Endothelial cell (in vitro differentiated cells): ENCODE measurements at regions not wholly inside any gene's neighbourhood (a gene's known extent, or its start where the extent isn't known, plus 50 kb on each side); places are given as distances from the start of the nearest gene placed in this dataset.

Experiments used
- DNase-seq: peaks from one replicate; pipeline ENCODE4 v3.0.0; 2021; ENCODE audit warnings: low spot score
- H3K27ac Mint-ChIP-seq: one replicate; pipeline ENCODE4 v1.8.0; 2021; ENCODE audit warnings: mixed read lengths, inconsistent platforms; ENCODE audit not compliant: unreplicated experiment
- H3K27me3 Mint-ChIP-seq: one replicate; pipeline ENCODE4 v1.8.0; 2021; ENCODE audit warnings: mild to moderate bottlenecking, moderate library complexity, mixed read lengths, inconsistent platforms; ENCODE audit not compliant: unreplicated experiment
- H3K36me3 Mint-ChIP-seq: one replicate; pipeline ENCODE4 v1.8.0; 2021; ENCODE audit warnings: mild to moderate bottlenecking, low read depth, mixed read lengths, inconsistent platforms; ENCODE audit not compliant: unreplicated experiment
- H3K4me1 Mint-ChIP-seq: one replicate; pipeline ENCODE4 v1.8.0; 2021; ENCODE audit warnings: mild to moderate bottlenecking, mixed read lengths, inconsistent platforms; ENCODE audit not compliant: unreplicated experiment
- H3K4me3 Mint-ChIP-seq: one replicate; pipeline ENCODE4 v1.8.0; 2021; ENCODE audit warnings: mild to moderate bottlenecking, mixed read lengths, inconsistent platforms; ENCODE audit not compliant: unreplicated experiment
- H3K9me3 Mint-ChIP-seq: one replicate; pipeline ENCODE4 v1.8.0; 2021; ENCODE audit warnings: mixed read lengths, inconsistent platforms; ENCODE audit not compliant: unreplicated experiment
- CTCF ChIP-seq: fragments of 200-600 bp; sonication (generic); IDR thresholded peaks from one replicate; pipeline ENCODE4 v1.5.0; 2021; ENCODE audit warnings: antibody characterized with exemption; ENCODE audit not compliant: unreplicated experiment

DNA sequence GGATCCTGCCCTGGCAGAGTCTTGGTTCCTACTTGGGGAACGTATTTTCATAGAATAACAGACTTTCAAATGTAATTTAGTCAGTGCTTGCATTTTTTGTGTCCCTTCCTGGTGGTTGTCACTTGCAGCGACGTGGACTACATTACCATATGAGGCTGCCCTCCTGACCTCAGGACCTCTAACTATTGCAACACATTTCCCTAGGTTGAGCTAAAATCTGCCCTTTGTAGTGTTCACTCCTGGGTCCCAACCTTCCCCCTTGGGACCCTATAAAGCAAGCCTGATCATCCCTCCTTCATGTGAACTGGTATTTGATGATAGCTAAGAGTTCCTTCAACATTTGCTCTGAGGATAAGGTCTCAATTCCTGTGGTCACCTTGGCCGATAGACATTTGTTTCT lies 95.6 kb upstream of the CACNA1E start:
- Mint-ChIP-seq H3K4me3 (no peak overlapping the region), H3K9me3 (no peaks in the 10 kb centered on the region), H3K36me3 (no peaks in the 10 kb centered on the region), H3K4me1 (peaks cover 10% of the 10 kb centered on the region), H3K27me3 (peaks cover 3% of the 10 kb centered on the region), H3K27ac (no peak overlapping the region)
- no peak for DNase-seq
- TF ChIP-seq CTCF = no peak

DNA sequence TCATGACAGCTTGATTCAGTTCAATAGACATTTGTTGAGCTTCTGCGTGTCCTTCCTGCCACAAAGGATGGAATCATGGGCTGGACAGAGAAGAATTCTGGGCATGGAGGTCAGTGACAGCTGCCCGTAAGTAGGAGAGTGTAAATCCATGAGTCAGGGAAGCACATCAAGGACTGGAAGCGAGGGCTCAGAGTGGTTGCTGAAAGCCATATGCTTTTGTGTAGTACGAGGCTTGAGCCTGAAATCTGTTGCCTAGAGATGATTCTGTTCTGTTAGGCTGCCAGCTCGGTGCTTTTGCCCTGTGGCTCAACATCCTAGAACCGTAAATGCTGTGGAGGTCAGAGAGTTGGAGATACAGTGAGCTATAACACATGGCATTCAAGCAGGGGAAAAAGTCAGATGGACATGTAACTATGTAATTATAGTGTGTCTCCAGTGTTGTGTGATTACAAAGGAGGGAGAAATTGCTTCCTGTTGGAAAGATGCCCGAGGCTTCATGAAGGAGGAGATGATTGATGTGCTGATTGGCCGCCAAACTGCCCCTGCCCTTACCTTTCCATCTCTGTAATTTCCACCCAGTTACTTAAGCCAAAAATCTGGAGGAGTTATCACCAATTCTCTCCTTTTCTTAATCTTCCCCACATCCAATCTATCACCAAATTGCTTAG lies 92.8 kb upstream of the CACNA1E start:
- H3K27me3 Mint-ChIP-seq = peaks cover 1% of the 10 kb centered on the region
- H3K9me3 Mint-ChIP-seq = no peaks in the 10 kb centered on the region
- no peak overlapping the region for H3K4me3 Mint-ChIP-seq
- no peaks in the 10 kb centered on the region for H3K36me3 Mint-ChIP-seq
- DNase-seq = no peak
- no peak for TF ChIP-seq CTCF
- peaks cover 8% of the 10 kb centered on the region for H3K4me1 Mint-ChIP-seq
- no peak overlapping the region for H3K27ac Mint-ChIP-seq

DNA sequence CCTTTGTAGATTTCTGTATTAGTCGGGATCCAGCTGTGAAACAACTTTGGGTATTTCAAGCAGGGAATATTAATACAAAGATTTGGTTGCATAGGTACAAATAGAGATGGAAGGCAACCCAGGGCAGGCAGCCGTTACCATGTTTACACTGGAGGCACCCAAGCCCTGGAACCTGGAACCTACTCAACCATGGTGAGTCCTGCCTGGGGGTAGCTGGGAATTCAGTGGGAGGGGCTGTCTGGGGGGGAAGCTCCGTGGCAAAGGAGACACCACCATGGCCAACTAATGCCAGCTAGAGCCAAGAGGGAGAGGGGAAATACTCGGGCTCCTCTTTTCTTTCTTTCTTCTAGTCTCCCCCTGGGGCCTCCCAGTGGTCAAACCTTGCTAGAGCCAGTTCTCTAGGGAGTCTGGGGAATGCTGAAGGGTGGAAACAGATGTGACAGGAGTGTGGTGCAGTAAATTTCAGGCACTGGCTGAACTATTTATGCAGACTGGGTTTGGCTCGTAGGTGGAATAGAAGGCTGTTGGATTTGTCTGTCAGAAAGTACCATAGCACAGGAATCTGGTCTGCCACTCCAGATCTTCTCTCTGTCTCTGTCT lies 91.9 kb upstream of the CACNA1E start:
- Mint-ChIP-seq H3K9me3 (no peaks in the 10 kb centered on the region), H3K4me1 (peaks cover 8% of the 10 kb centered on the region), H3K27me3 (peaks cover 1% of the 10 kb centered on the region), H3K4me3 (no peak overlapping the region), H3K27ac (no peak overlapping the region), H3K36me3 (no peaks in the 10 kb centered on the region)
- DNase-seq = no peak
- TF ChIP-seq CTCF = no peak

DNA sequence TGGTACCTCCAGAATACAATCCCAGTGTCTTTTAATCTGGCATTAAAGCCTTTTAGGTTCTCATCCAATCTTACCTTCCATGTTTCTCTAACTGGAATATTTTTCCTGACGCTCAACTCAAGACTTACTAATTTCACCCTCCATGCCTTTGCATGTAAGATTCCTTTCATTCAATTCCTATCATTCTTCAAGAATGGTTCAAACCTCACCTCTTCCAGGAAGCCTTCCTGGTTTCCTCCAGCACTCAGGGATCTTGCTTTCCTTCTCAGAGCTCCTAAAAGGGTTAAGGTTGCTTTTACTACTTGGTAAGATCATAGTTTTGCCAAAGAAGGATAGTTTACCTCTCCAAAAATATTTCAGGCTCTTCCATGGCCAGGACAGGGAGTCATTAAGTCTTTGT lies 91.2 kb upstream of the CACNA1E start:
- Mint-ChIP-seq H3K36me3 (no peaks in the 10 kb centered on the region), H3K27ac (no peak overlapping the region), H3K9me3 (no peaks in the 10 kb centered on the region), H3K27me3 (peaks cover 1% of the 10 kb centered on the region), H3K4me1 (peaks cover 8% of the 10 kb centered on the region), H3K4me3 (no peak overlapping the region)
- TF ChIP-seq CTCF = no peak
- no peak for DNase-seq

DNA sequence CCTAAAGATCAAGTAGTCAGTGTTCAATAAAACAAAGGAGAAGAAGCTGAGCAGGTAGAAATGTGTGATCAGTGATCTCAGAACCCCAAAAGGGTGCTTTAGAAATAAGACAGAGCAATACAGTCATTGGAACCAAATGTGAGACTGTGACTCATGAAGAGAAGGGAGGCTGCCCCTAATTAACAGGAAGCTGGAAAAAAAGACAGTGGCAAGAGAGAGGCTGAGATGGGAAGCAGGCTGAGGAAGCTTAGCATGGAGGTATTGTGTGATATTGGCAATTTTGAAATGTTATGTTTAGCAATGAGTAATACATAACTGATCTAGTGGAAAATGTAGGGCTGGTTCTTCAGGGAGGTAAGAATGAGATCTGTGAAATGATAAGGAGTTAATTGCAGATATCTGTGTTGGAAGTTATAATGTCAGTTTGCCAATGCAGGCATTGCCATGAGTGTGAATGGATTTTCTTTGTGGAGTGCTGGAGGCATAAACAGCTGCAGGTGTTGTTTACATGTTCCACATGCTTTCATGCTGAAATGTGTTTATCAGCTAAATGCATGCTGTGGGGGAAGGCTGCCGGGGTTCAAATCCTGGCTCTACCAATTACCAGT lies 90.6 kb upstream of the CACNA1E start:
- TF ChIP-seq CTCF = no peak
- Mint-ChIP-seq H3K4me1 (peaks cover 8% of the 10 kb centered on the region), H3K36me3 (no peaks in the 10 kb centered on the region), H3K9me3 (no peaks in the 10 kb centered on the region), H3K4me3 (no peak overlapping the region), H3K27ac (no peak overlapping the region), H3K27me3 (no peaks in the 10 kb centered on the region)
- DNase-seq = no peak
